ENCODE measurements at regions not wholly inside any gene's neighbourhood (a gene's known extent, or its start where the extent isn't known, plus 50 kb on each side); places are given as distances from the start of the nearest gene placed in this dataset.

DNA sequence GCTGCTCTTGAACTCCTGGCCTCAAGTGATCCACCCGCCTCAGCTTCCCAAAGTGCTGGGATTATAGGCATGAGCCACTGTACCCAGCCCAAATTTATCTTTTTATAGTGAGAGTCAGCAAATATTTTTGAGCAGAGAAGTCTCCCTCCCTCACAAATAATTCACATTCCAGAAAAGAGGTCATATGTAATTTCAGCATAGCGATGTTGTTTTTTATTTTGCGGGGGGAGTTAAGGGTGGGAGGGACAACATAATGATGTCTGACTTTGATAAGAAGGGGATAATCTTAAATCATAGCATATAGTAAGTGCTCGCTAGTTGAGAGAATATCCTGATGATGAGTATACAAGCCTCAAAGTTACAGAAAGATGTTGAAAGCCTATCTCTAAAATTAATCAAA is 1090.2 kb upstream of the ACVR2A start:
- no peak overlapping the region for H3K27ac ChIP-seq
- no peaks in the 10 kb centered on the region for H3K4me1 ChIP-seq
- TF ChIP-seq POLR2A (IDR thresholded peaks at IDR 0.05) (no peak), EP300 (IDR thresholded peaks at IDR 0.05) (no peak), POLR2AphosphoS5 (IDR thresholded peaks at IDR 0.05) (no peak)
- TF ChIP-seq, protein P1, sequence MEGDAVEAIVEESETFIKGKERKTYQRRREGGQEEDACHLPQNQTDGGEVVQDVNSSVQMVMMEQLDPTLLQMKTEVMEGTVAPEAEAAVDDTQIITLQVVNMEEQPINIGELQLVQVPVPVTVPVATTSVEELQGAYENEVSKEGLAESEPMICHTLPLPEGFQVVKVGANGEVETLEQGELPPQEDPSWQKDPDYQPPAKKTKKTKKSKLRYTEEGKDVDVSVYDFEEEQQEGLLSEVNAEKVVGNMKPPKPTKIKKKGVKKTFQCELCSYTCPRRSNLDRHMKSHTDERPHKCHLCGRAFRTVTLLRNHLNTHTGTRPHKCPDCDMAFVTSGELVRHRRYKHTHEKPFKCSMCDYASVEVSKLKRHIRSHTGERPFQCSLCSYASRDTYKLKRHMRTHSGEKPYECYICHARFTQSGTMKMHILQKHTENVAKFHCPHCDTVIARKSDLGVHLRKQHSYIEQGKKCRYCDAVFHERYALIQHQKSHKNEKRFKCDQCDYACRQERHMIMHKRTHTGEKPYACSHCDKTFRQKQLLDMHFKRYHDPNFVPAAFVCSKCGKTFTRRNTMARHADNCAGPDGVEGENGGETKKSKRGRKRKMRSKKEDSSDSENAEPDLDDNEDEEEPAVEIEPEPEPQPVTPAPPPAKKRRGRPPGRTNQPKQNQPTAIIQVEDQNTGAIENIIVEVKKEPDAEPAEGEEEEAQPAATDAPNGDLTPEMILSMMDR (IDR thresholded peaks at IDR 0.05): no peak
- H3K27me3 ChIP-seq: no peaks in the 10 kb centered on the region
- H3K4me3 ChIP-seq: no peak overlapping the region
- no peaks in the 10 kb centered on the region for H3K36me3 ChIP-seq
- DNase-seq (ENCODE audit: low spot score in 2 of 2): no peak
- 83% methylated on average over 4 of the region's 4 CpGs for WGBS
- no peaks in the 10 kb centered on the region for H3K9me3 ChIP-seq

DNA sequence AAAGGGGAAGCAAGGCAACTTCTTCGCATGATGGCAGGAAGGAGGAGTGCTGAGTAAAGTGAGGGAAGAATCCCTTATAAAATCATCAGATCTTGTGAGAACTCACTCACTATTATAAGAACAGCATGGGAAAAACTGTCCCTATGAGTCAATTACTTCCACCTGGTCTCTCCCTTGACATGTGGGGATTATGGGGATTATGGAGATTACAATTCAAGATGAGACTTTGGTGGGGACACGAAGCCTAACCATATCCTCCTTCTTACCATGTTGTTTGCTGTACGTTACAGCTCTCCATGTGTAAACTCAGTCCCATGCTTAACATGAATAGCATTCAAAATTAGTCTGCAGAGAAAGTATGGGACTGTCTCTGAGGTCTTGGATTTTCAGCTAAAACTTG is 1096.8 kb upstream of the ACVR2A start:
- no peak for DNase-seq (ENCODE audit: low spot score in 2 of 2)
- Histone ChIP-seq H3K4me1 (no peaks in the 10 kb centered on the region), H3K36me3 (no peaks in the 10 kb centered on the region), H3K27ac (no peak overlapping the region), H3K9me3 (no peaks in the 10 kb centered on the region), H3K4me3 (no peak overlapping the region), H3K27me3 (no peaks in the 10 kb centered on the region)
- 84% methylated on average over 3 of the region's 3 CpGs for WGBS
- TF ChIP-seq POLR2AphosphoS5 (IDR thresholded peaks at IDR 0.05): no peak
- TF ChIP-seq POLR2A (IDR thresholded peaks at IDR 0.05): no peak
- no peak for TF ChIP-seq EP300 (IDR thresholded peaks at IDR 0.05)
- TF ChIP-seq, protein P1 (IDR thresholded peaks at IDR 0.05): no peak

DNA sequence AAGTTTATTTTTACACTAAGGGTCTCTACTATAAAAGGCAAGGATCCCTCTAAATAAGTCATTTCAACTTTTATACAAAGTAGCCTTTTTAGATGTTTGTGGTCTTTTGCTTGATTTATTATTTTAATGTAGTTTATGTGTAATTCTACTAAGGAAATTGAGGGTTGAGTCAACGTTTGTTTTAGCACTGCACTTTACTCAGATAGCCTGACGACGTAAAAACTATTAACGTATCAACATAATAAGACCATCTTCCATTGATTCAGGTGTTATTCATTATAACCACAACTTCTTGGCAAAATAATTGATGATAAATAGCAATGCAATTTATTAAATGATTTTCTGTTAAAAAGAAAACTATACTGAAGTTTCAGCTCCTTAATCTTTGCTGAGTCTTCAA is 1103.6 kb upstream of the ACVR2A start:
- TF ChIP-seq EP300 (IDR thresholded peaks at IDR 0.05): no peak
- 78% methylated on average over 4 of the region's 4 CpGs for WGBS

DNA sequence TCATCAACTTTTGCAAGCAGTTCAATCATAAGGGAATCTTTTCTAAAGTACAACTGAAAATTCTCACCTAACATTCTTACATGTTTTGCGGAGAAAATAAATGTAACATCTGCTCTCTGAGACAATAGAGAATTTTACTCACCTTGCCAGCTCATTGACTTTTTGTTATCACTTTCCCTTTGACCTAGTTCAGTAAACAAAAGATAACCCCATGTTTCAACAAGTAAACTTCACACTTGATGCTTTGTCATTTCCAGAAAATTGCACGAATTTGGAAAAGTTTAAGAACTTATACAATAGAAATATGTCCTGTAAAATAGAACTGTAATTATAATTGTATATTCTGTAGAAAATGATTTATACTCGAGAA is 1110.0 kb upstream of the ACVR2A start:
- H3K9me3 ChIP-seq: no peaks in the 10 kb centered on the region
- DNase-seq (ENCODE audit: low spot score in 2 of 2): no peak
- no peaks in the 10 kb centered on the region for H3K27me3 ChIP-seq
- H3K4me3 ChIP-seq: no peak overlapping the region
- TF ChIP-seq, protein P1 (IDR thresholded peaks at IDR 0.05): no peak
- TF ChIP-seq EP300 (IDR thresholded peaks at IDR 0.05) (no peak), POLR2A (IDR thresholded peaks at IDR 0.05) (no peak), POLR2AphosphoS5 (IDR thresholded peaks at IDR 0.05) (no peak)
- no peak overlapping the region for H3K27ac ChIP-seq
- no peaks in the 10 kb centered on the region for H3K36me3 ChIP-seq
- WGBS: 70% methylated on average over 3 of the region's 3 CpGs
- H3K4me1 ChIP-seq: peaks cover 10% of the 10 kb centered on the region

More for the DNA sequence above, 1103.6 kb upstream of the ACVR2A start:
- Histone ChIP-seq H3K36me3 (no peaks in the 10 kb centered on the region), H3K4me1 (no peaks in the 10 kb centered on the region), H3K27me3 (no peaks in the 10 kb centered on the region), H3K9me3 (no peaks in the 10 kb centered on the region), H3K27ac (no peak overlapping the region), H3K4me3 (no peak overlapping the region)
- DNase-seq (ENCODE audit: low spot score in 2 of 2): no peak

DNA sequence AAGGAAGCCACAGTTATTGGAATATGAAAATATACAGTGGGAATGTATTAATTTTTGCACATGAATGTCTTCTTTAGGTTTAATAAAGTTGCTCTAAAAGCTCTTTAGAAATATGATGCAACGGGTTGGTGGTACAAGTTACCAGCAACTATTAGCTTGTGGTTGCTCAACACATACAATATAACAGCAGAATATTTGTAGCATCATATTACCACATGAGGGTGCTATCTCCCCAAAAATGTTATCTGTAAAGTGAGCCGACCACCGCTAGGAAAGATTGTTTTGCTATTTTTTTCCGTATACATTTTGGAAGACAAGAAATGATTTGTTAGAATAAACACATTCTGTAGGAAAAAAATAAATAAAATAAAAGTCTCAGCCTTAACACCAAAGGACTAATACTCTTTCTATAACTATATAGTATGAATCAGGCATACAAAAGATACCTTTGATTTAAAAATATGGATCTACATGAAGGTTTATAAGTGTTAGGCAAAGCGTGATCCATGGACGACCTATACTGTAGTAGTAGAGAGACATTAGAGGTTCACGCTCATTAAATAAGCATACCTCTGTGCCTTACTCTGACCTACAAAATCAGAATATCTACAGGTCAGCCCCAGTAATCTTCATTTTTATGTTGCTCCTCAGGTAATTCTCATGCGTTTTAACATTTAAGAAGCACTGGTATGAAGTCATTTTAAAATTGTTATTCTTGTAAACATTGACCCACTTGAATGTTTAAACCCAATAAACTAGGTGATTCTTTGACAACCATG is 1110.6 kb upstream of the ACVR2A start:
- no peak overlapping the region for H3K4me3 ChIP-seq
- no peak overlapping the region for H3K27ac ChIP-seq
- peaks cover 10% of the 10 kb centered on the region for H3K4me1 ChIP-seq
- H3K36me3 ChIP-seq: no peaks in the 10 kb centered on the region
- H3K9me3 ChIP-seq: no peaks in the 10 kb centered on the region
- TF ChIP-seq, protein P1 (IDR thresholded peaks at IDR 0.05): peak; percentile 46 to 53
- TF ChIP-seq POLR2A (IDR thresholded peaks at IDR 0.05): no peak
- no peak for DNase-seq (ENCODE audit: low spot score in 2 of 2)
- WGBS: 29% methylated on average over 8 of the region's 8 CpGs
- no peaks in the 10 kb centered on the region for H3K27me3 ChIP-seq

DNA sequence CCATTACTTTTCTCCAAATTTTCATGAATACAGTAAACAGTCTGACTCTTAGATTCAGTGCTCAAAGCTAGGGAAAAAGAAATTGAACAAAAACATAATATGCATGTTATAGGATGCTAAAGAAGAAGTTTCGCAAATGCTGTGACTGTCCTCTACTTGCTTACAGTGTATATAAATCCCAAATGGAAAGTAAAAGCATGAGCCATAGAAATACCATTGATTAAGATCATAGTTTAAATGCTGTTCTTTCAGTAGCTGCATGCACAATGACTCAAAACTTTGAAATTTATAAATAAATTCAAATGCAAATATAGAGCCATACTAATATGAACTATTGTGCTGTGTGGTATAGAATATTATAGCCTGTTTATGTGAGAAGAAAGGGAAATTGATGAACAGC is 1113.9 kb upstream of the ACVR2A start:
- 85% methylated on average over 1 of the region's 1 CpG for WGBS

More for the DNA sequence above, 1113.9 kb upstream of the ACVR2A start:
- DNase-seq (ENCODE audit: low spot score in 2 of 2): no peak
- Histone ChIP-seq H3K27me3 (no peaks in the 10 kb centered on the region), H3K9me3 (no peaks in the 10 kb centered on the region), H3K4me3 (no peak overlapping the region), H3K27ac (no peak overlapping the region), H3K36me3 (no peaks in the 10 kb centered on the region), H3K4me1 (peaks cover 10% of the 10 kb centered on the region)
- no peak for TF ChIP-seq POLR2AphosphoS5 (IDR thresholded peaks at IDR 0.05)
- TF ChIP-seq EP300 (IDR thresholded peaks at IDR 0.05): no peak
- no peak for TF ChIP-seq POLR2A (IDR thresholded peaks at IDR 0.05)
- TF ChIP-seq, protein P1 (IDR thresholded peaks at IDR 0.05): no peak

Measured in suprapubic skin (tissue), 4 donors.